HL-60 (cell line): ENCODE measurements at regions not wholly inside any gene's neighbourhood (a gene's known extent, or its start where the extent isn't known, plus 50 kb on each side); places are given as distances from the start of the nearest gene placed in this dataset.

Experiments used
- DNase-seq, 2 experiments: peaks; one replicate each; pipeline ENCODE4 v3.0.0-alpha.2; 2010 to 2020; ENCODE audit warnings: low read depth in 1 of 2, low spot score in 1 of 2
- H3K27ac ChIP-seq: fragments of 250-450 bp; sonication (Bioruptor Pico); replicated peaks from 2 replicates; pipeline ENCODE4 v1.5.1; 2020; ENCODE audit warnings: mild to moderate bottlenecking, moderate library complexity
- H3K27me3 ChIP-seq: fragments of 250-450 bp; sonication (Bioruptor Pico); 2 replicates; pipeline ENCODE4 v1.5.1; 2021; ENCODE audit warnings: mild to moderate bottlenecking, moderate library complexity; ENCODE audit not compliant: insufficient read depth, poor library complexity, severe bottlenecking
- H3K4me3 ChIP-seq: replicated peaks from 2 replicates; pipeline ENCODE4 v1.5.1; 2011; ENCODE audit warnings: mild to moderate bottlenecking, control low read depth, low read length; ENCODE audit not compliant: insufficient read depth
- CTCF ChIP-seq: IDR thresholded peaks from one replicate; pipeline ENCODE4 v1.5.1; 2011; ENCODE audit warnings: low read length, control low read depth, inconsistent platforms; ENCODE audit not compliant: insufficient read depth
- GABPA ChIP-seq: IDR thresholded peaks from 2 replicates; pipeline ENCODE4 v1.6.1; 2012; ENCODE audit warnings: low read depth
- POLR2AphosphoS5 ChIP-seq: IDR thresholded peaks from 2 replicates; pipeline ENCODE4 v1.6.1; 2012; ENCODE audit warnings: low read depth
- REST ChIP-seq: IDR thresholded peaks from 2 replicates; pipeline ENCODE4 v1.6.1; 2012; ENCODE audit warnings: low read depth; ENCODE audit not compliant: insufficient replicate concordance
- SPI1 ChIP-seq: IDR thresholded peaks from 2 replicates; pipeline ENCODE4 v1.6.1; 2012; ENCODE audit warnings: low read depth, mild to moderate bottlenecking, borderline replicate concordance

GRCh38 chr6:16827627-16828026 is 66.4 kb upstream of the ATXN1 start:
- H3K4me3 ChIP-seq, result no peak overlapping the region
- no peak overlapping the region for H3K27ac ChIP-seq
- no peak for DNase-seq
- TF ChIP-seq CTCF (no peak), SPI1 (no peak), POLR2AphosphoS5 (no peak)
- no peaks in the 10 kb centered on the region for H3K27me3 ChIP-seq

- no peak for TF ChIP-seq POLR2AphosphoS5
- TF ChIP-seq GABPA, result no peak
- TF ChIP-seq REST, result no peak
- no peak for TF ChIP-seq CTCF
- TF ChIP-seq SPI1, result no peak
- no peak for DNase-seq
- Histone ChIP-seq H3K27me3 (no peaks in the 10 kb centered on the region), H3K4me3 (no peak overlapping the region), H3K27ac (no peak overlapping the region)
Observed at GRCh38 chr6:16825784-16826183, 64.5 kb upstream of the ATXN1 start.

- no peak overlapping the region for H3K27ac ChIP-seq
- no peak overlapping the region for H3K4me3 ChIP-seq
- DNase-seq, result peak in 1 of 2 experiments; percentile 32
- H3K27me3 ChIP-seq, result no peaks in the 10 kb centered on the region
- TF ChIP-seq SPI1 (peak; percentile 86), GABPA (0 out of 2 replicates have a peak, but pooled peaks have one; percentile 7), REST (no peak)
Observed at GRCh38 chr6:16824845-16825685, 63.8 kb upstream of the ATXN1 start.

GRCh38 chr6:16823718-16824352 is 62.6 kb upstream of the ATXN1 start:
- Histone ChIP-seq H3K27ac (no peak overlapping the region), H3K4me3 (no peak overlapping the region), H3K27me3 (no peaks in the 10 kb centered on the region)
- no peak for DNase-seq
- TF ChIP-seq SPI1 (no peak), POLR2AphosphoS5 (no peak), CTCF (no peak), REST (no peak), GABPA (no peak)
